ENCODE measurements at regions not wholly inside any gene's neighbourhood (a gene's known extent, or its start where the extent isn't known, plus 50 kb on each side); places are given as distances from the start of the nearest gene placed in this dataset.
"Not testable (repeated sequence)": the region's sequence is repeated elsewhere in the genome, so short reads cannot be mapped to it uniquely, and the experiment has no call there.

GRCh38 chr19:28351761-28352160 lies 861.2 kb downstream of the UQCRFS1 start:
- Histone ChIP-seq H3K9me3 (replicated peaks; ENCODE audit: control insufficient read depth, insufficient read depth, low read length) (no peaks in the 10 kb centered on the region; the same call in 2 of the 3 replicates), H4K20me1 (ENCODE audit: control insufficient read depth, insufficient read depth) (no peaks in the 10 kb centered on the region), H3K27me3 (replicated peaks in 1 of 2; ENCODE audit: control insufficient read depth in 2 of 2, insufficient read depth in 2 of 2, low read length in 1 of 2) (no peaks in the 10 kb centered on the region), H3K27ac (ENCODE audit: control insufficient read depth, insufficient read depth) (no peak overlapping the region), H3K4me3 (no peak overlapping the region), H3K36me3 (ENCODE audit: control insufficient read depth in 2 of 2, insufficient read depth in 2 of 2, low read length in 1 of 2) (no peaks in the 10 kb centered on the region), H3K4me2 (ENCODE audit: control insufficient read depth, insufficient read depth) (no peak overlapping the region), H3K4me1 (ENCODE audit: control insufficient read depth, insufficient read depth, low read length) (no peaks in the 10 kb centered on the region), H3K79me2 (ENCODE audit: control insufficient read depth, insufficient read depth, low read length) (no peaks in the 10 kb centered on the region), H3K9ac (ENCODE audit: control insufficient read depth, insufficient read depth, low read length) (no peak overlapping the region), H2AFZ (ENCODE audit: control insufficient read depth, low read depth, low read length) (no peak overlapping the region)
- ChIA-PET RAD21 (ENCODE audit: unreplicated experiment) (no interaction called here), POLR2A (no interaction called here), SMC1A (ENCODE audit: uncharacterized antibody, unreplicated experiment) (no interaction called here), CTCF (interaction anchor here (1.0 kb wide), 1 partner anchor 10 kb away, joined by 3 read pairs; no protein-coding TSS in a partner anchor)
- DNase-seq (ENCODE audit: low read depth, low spot score) = no peak
- in situ Hi-C loops (cut with MboI) (no loop called here), intact Hi-C loops (cut with micrococcal nuclease; ENCODE audit: unreplicated experiment) (no loop called here)
- no peak for FAIRE-seq
- TF ChIP-seq BCL11A (IDR thresholded peaks at IDR 0.05; ENCODE audit: low read depth, low read length) (no peak), RCOR1 (conservative IDR thresholded peaks at IDR 0.05; ENCODE audit: low read depth, low read length) (no peak), ZNF687 (IDR thresholded peaks at IDR 0.05) (no peak), SPI1 (IDR thresholded peaks at IDR 0.05; ENCODE audit: borderline replicate concordance, insufficient read depth, low read depth, low read length) (no peak), NR2F1 (conservative IDR thresholded peaks at IDR 0.05) (no peak), JUND (IDR thresholded peaks at IDR 0.05; ENCODE audit: low read depth, low read length) (no peak), ZBTB4 (CRISPR knock-in tag; IDR thresholded peaks at IDR 0.05) (no peak), YY1 (IDR thresholded peaks at IDR 0.05; ENCODE audit: low read depth, low read length) (no peak)
- 58% methylated on average over 3 of the region's 3 CpGs for WGBS (ENCODE audit: insufficient coverage, insufficient replicate concordance, low lambda C conversion rate, missing lambda C conversion rate)
- BruUV-seq (replicated peaks) = no TSS peak
- ATAC-seq = no peak

GRCh38 chr19:28351321-28351720 lies 861.6 kb downstream of the UQCRFS1 start:
- H3K9me3 ChIP-seq (replicated peaks; ENCODE audit: control insufficient read depth, insufficient read depth, low read length); FAIRE-seq; H3K4me2 ChIP-seq (ENCODE audit: control insufficient read depth, insufficient read depth); H3K36me3 ChIP-seq (ENCODE audit: control insufficient read depth in 2 of 2, insufficient read depth in 2 of 2, low read length in 1 of 2); SMC1A ChIA-PET (ENCODE audit: uncharacterized antibody, unreplicated experiment); CTCF ChIA-PET; POLR2A ChIA-PET; intact Hi-C loops (cut with micrococcal nuclease; ENCODE audit: unreplicated experiment); ATAC-seq; H3K4me1 ChIP-seq (ENCODE audit: control insufficient read depth, insufficient read depth, low read length); H3K4me3 ChIP-seq; in situ Hi-C loops (cut with MboI); H3K9ac ChIP-seq (ENCODE audit: control insufficient read depth, insufficient read depth, low read length); H3K79me2 ChIP-seq (ENCODE audit: control insufficient read depth, insufficient read depth, low read length); H4K20me1 ChIP-seq (ENCODE audit: control insufficient read depth, insufficient read depth); H2AFZ ChIP-seq (ENCODE audit: control insufficient read depth, low read depth, low read length); H3K27ac ChIP-seq (ENCODE audit: control insufficient read depth, insufficient read depth); RAD21 ChIA-PET (ENCODE audit: unreplicated experiment); BruUV-seq (replicated peaks); H3K27me3 ChIP-seq (replicated peaks in 1 of 2; ENCODE audit: control insufficient read depth in 2 of 2, insufficient read depth in 2 of 2, low read length in 1 of 2); DNase-seq (ENCODE audit: low read depth, low spot score): not testable (repeated sequence)
- WGBS (ENCODE audit: insufficient coverage, insufficient replicate concordance, low lambda C conversion rate, missing lambda C conversion rate) = 53% methylated on average over 6 of the region's 6 CpGs
